NB4 (cell line): ENCODE measurements at regions not wholly inside any gene's neighbourhood (a gene's known extent, or its start where the extent isn't known, plus 50 kb on each side); places are given as distances from the start of the nearest gene placed in this dataset.
A peak's percentile ranks its signal among the peaks of the same experiment; 100 is the strongest.

Experiments
- POLR2A ChIP-seq: IDR thresholded peaks from 2 replicates; pipeline ENCODE4 v1.6.1; 2011; ENCODE audit warnings: mild to moderate bottlenecking; ENCODE audit not compliant: insufficient read length; ENCODE audit errors: extremely low read depth
- TF ChIP-seq, protein P1 (sequence below): IDR thresholded peaks from one replicate; pipeline ENCODE4 v1.5.1; 2012; ENCODE audit warnings: low read depth, low read length

DNA sequence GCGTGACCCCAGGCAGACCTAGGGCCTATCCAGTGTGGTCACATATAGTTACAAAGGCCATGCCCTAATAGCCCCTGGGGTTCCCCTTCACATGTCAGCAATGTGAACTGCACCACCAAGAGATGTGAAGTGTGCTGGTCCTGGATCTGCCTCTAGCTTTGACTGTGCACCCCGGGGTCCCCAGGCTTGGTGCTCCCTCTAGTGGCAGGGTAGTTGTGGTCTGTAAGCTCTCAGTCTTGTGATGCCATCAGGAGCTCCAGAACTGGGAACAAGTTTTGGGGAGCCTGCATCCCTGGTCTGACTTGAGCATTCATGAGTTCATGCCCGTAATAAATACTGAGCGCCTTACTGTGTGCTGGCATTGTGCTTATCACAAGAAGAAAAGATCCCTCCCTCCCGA, 143.4 kb downstream of the DHX35 start:
- TF ChIP-seq, protein P1, sequence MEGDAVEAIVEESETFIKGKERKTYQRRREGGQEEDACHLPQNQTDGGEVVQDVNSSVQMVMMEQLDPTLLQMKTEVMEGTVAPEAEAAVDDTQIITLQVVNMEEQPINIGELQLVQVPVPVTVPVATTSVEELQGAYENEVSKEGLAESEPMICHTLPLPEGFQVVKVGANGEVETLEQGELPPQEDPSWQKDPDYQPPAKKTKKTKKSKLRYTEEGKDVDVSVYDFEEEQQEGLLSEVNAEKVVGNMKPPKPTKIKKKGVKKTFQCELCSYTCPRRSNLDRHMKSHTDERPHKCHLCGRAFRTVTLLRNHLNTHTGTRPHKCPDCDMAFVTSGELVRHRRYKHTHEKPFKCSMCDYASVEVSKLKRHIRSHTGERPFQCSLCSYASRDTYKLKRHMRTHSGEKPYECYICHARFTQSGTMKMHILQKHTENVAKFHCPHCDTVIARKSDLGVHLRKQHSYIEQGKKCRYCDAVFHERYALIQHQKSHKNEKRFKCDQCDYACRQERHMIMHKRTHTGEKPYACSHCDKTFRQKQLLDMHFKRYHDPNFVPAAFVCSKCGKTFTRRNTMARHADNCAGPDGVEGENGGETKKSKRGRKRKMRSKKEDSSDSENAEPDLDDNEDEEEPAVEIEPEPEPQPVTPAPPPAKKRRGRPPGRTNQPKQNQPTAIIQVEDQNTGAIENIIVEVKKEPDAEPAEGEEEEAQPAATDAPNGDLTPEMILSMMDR = peak; percentile 40
- no peak for TF ChIP-seq POLR2A
